PC-3 (cell line): ENCODE measurements at regions not wholly inside any gene's neighbourhood (a gene's known extent, or its start where the extent isn't known, plus 50 kb on each side); places are given as distances from the start of the nearest gene placed in this dataset.

Source experiments
- ATAC-seq: fragments of 200-7000 bp; cut with Tn5 transposase; 2 replicates; pipeline ENCODE4 v1.9.1; 2020; ENCODE audit warnings: mild to moderate bottlenecking, moderate library complexity
- BruUV-seq: library from RNA; stranded (reverse); fragments of 400-500 nt; replicated peaks from 2 replicates; lab custom pipeline; 2021; lab: Mats Ljungman, UMichigan
- CTCF ChIA-PET: fragments of 300-600 bp; sonication (Branson Sonifier 250); formaldehyde crosslinking; loops from one replicate; lab custom pipeline; 2022; ENCODE audit warnings: antibody characterized with exemption; lab: Charles Lee
- POLR2A ChIA-PET: fragments of 300-600 bp; sonication (Branson Sonifier 250); formaldehyde crosslinking; loops from one replicate; lab custom pipeline; 2022; ENCODE audit warnings: antibody characterized with exemption; ENCODE audit not compliant: unreplicated experiment; lab: Charles Lee
- DNase-seq: peaks from one replicate; pipeline ENCODE4 v3.0.0-alpha.2; 2015
- H2AFZ ChIP-seq: fragments of 300-600 bp; sonication (generic); 2 replicates; pipeline ENCODE4 v1.6.0; 2016; ENCODE audit warnings: antibody characterized with exemption, low read length
- H3F3A ChIP-seq: fragments of 300-600 bp; sonication (generic); one replicate; pipeline ENCODE4 v1.6.0; 2017; ENCODE audit warnings: antibody characterized with exemption, low read length, control low read depth, mild to moderate bottlenecking; ENCODE audit not compliant: unreplicated experiment
- H3K27ac ChIP-seq: fragments of 300-600 bp; sonication (generic); 2 replicates; pipeline ENCODE4 v1.5.1; 2016; ENCODE audit warnings: mild to moderate bottlenecking, low read length
- H3K27me3 ChIP-seq: fragments of 300-600 bp; sonication (generic); 2 replicates; pipeline ENCODE4 v1.6.1; 2016; ENCODE audit warnings: low read length, mixed read lengths
- H3K36me3 ChIP-seq: fragments of 300-600 bp; sonication (generic); 2 replicates; pipeline ENCODE4 v1.6.1; 2016; ENCODE audit warnings: low read depth, mixed run types, low read length, mixed read lengths
- H3K4me1 ChIP-seq: fragments of 300-600 bp; sonication (generic); 2 replicates; pipeline ENCODE4 v1.5.1; 2016; ENCODE audit warnings: low read length; ENCODE audit not compliant: insufficient read depth
- H3K4me2 ChIP-seq: fragments of 300-600 bp; sonication (generic); 2 replicates; pipeline ENCODE4 v1.6.0; 2016; ENCODE audit warnings: low read length
- H3K4me3 ChIP-seq: fragments of 300-600 bp; sonication (generic); 2 replicates; pipeline ENCODE4 v1.5.1; 2016; ENCODE audit warnings: mild to moderate bottlenecking, low read length, mixed read lengths
- H3K79me2 ChIP-seq: fragments of 300-600 bp; sonication (generic); 2 replicates; pipeline ENCODE4 v1.6.1; 2017; ENCODE audit warnings: low read length, mixed read lengths
- H3K9ac ChIP-seq: fragments of 300-600 bp; sonication (generic); 2 replicates; pipeline ENCODE4 v1.6.0; 2016; ENCODE audit warnings: mild to moderate bottlenecking, low read length
- H3K9me2 ChIP-seq: fragments of 300-600 bp; sonication (generic); replicated peaks from 2 replicates; pipeline ENCODE4 v1.6.1; 2016; ENCODE audit warnings: mixed run types, low read length, mixed read lengths
- H3K9me3 ChIP-seq: fragments of 300-600 bp; sonication (generic); 2 replicates; pipeline ENCODE4 v1.6.1; 2016; ENCODE audit warnings: low read length, mixed read lengths
- H4K20me1 ChIP-seq: fragments of 300-600 bp; sonication (generic); 2 replicates; pipeline ENCODE4 v1.6.1; 2016; ENCODE audit warnings: low read length, mixed read lengths
- EZH2 ChIP-seq: fragments of 300-600 bp; sonication (generic); IDR thresholded peaks from one replicate; pipeline ENCODE4 v1.6.1; 2017; ENCODE audit warnings: antibody characterized with exemption, mild to moderate bottlenecking, low read length; ENCODE audit not compliant: unreplicated experiment
- EZH2phosphoT487 ChIP-seq: fragments of 300-600 bp; sonication (generic); IDR thresholded peaks from 2 replicates; pipeline ENCODE4 v1.6.1; 2018; ENCODE audit warnings: mild to moderate bottlenecking, antibody characterized with exemption, low read length, borderline replicate concordance
- intact Hi-C: fragments of 100-400 bp; cut with micrococcal nuclease; formaldehyde crosslinking; loops from 2 replicates; pipeline ENCODE4 v1.9.0; 2023
- TF ChIP-seq, protein P1 (sequence below): fragments of 300-600 bp; sonication (generic); conservative IDR thresholded peaks from 2 replicates; pipeline ENCODE4 v1.5.1; 2017; ENCODE audit warnings: antibody characterized with exemption, low read depth, mild to moderate bottlenecking, low read length

DNA sequence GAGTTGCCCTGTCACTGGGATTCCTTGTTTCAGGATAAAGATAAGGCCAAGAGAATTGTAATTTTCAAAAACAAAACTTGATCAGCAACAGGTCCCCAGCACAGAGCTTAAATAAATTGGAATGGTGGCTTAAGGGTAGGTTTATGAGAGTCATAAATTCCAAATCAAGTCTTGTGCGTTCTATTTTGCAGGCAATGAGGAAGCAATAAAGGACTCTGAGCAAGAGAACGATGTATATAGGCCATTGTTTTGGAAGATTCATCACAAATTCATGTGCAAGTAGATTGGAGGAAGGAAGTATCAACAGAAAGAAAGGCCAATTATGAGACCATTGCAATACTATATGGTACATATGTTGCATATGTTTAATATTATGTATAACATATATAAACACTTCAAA is 65.7 kb upstream of the PGR start:
- H3K36me3 ChIP-seq, result no peaks in the 10 kb centered on the region
- CTCF ChIA-PET, result no interaction called here
- no TSS peak for BruUV-seq
- no peaks in the 10 kb centered on the region for H3K9me2 ChIP-seq
- no peaks in the 10 kb centered on the region for H3K9me3 ChIP-seq
- no peaks in the 10 kb centered on the region for H3K4me1 ChIP-seq
- no peaks in the 10 kb centered on the region for H4K20me1 ChIP-seq
- H3K27me3 ChIP-seq, result no peaks in the 10 kb centered on the region; the same call in 1 of the 2 replicates
- no peak overlapping the region for H3K4me2 ChIP-seq
- no peak for DNase-seq
- POLR2A ChIA-PET, result no interaction called here
- no peak overlapping the region for H3K4me3 ChIP-seq
- TF ChIP-seq EZH2phosphoT487 (no peak), EZH2 (no peak)
- TF ChIP-seq, protein P1, sequence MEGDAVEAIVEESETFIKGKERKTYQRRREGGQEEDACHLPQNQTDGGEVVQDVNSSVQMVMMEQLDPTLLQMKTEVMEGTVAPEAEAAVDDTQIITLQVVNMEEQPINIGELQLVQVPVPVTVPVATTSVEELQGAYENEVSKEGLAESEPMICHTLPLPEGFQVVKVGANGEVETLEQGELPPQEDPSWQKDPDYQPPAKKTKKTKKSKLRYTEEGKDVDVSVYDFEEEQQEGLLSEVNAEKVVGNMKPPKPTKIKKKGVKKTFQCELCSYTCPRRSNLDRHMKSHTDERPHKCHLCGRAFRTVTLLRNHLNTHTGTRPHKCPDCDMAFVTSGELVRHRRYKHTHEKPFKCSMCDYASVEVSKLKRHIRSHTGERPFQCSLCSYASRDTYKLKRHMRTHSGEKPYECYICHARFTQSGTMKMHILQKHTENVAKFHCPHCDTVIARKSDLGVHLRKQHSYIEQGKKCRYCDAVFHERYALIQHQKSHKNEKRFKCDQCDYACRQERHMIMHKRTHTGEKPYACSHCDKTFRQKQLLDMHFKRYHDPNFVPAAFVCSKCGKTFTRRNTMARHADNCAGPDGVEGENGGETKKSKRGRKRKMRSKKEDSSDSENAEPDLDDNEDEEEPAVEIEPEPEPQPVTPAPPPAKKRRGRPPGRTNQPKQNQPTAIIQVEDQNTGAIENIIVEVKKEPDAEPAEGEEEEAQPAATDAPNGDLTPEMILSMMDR, result no peak
- H3F3A ChIP-seq, result no peaks in the 10 kb centered on the region
- H3K79me2 ChIP-seq, result no peaks in the 10 kb centered on the region
- H3K9ac ChIP-seq, result no peak overlapping the region
- no peak overlapping the region for H3K27ac ChIP-seq
- no peak for ATAC-seq
- intact Hi-C loops, result no loop called here
- H2AFZ ChIP-seq, result no peak overlapping the region

DNA sequence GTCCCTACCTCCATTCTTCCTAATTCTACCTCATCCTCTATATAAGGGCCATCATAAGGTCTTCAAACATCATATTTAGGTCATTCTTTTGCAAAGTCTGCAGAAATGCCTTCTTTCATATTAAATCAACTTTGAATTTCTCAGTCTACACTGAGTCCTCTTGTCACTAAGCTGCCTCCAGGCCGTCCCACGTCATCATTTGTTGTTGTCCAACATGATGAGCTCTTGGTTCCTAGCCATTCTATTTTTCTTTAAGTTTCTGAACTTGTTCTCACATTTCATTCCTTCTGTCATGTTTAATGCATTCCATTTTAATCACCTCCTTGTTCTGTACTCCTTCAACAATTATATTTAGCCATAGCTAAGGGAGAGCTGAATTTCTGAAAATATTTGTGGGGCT is 59.2 kb upstream of the PGR start:
- Histone ChIP-seq H3K36me3 (no peaks in the 10 kb centered on the region), H2AFZ (no peak overlapping the region), H4K20me1 (no peaks in the 10 kb centered on the region), H3K79me2 (no peaks in the 10 kb centered on the region), H3K4me3 (no peak overlapping the region), H3K4me1 (no peaks in the 10 kb centered on the region), H3K9me2 (no peaks in the 10 kb centered on the region), H3K27me3 (no peaks in the 10 kb centered on the region; the same call in 1 of the 2 replicates), H3K4me2 (no peak overlapping the region), H3F3A (no peaks in the 10 kb centered on the region), H3K9ac (no peak overlapping the region), H3K27ac (no peak overlapping the region), H3K9me3 (no peaks in the 10 kb centered on the region)
- intact Hi-C loops, result no loop called here
- ChIA-PET CTCF (no interaction called here), POLR2A (no interaction called here)
- TF ChIP-seq EZH2, result no peak
- TF ChIP-seq EZH2phosphoT487, result no peak
- TF ChIP-seq, protein P1, result no peak
- DNase-seq, result no peak
- ATAC-seq, result no peak
- no TSS peak for BruUV-seq

DNA sequence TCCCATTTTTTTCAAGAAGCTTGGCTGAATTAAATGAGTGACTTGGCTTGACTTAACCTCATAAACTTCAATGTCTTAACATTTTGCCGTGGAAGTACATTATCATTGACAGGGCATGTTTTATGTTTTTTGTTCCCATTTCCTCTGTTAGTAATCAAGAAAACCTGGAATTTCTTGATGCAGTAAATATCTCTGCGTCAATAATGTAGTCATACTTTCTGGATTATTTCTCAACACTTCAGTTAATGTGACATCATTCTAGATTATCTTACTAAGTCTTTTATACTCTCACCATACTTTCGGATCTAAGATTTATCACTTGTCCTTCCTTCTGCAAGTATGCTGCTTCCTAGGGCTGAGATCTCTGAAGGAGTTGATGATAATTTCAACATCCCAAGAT is 58.6 kb upstream of the PGR start:
- ATAC-seq (no peak), DNase-seq (no peak)
- Histone ChIP-seq H3K4me2 (no peak overlapping the region), H3K4me3 (no peak overlapping the region), H3K9me3 (no peaks in the 10 kb centered on the region), H3K4me1 (no peaks in the 10 kb centered on the region), H4K20me1 (no peaks in the 10 kb centered on the region), H3F3A (no peaks in the 10 kb centered on the region), H3K9ac (no peak overlapping the region), H3K36me3 (no peaks in the 10 kb centered on the region), H2AFZ (no peak overlapping the region), H3K79me2 (no peaks in the 10 kb centered on the region), H3K27ac (no peak overlapping the region), H3K9me2 (no peaks in the 10 kb centered on the region), H3K27me3 (no peaks in the 10 kb centered on the region; the same call in 1 of the 2 replicates)
- POLR2A ChIA-PET, result no interaction called here
- no peak for TF ChIP-seq EZH2phosphoT487
- TF ChIP-seq, protein P1, result no peak
- TF ChIP-seq EZH2, result no peak
- BruUV-seq, result no TSS peak
- CTCF ChIA-PET, result no interaction called here
- intact Hi-C loops, result no loop called here
